ENCODE measurements at regions not wholly inside any gene's neighbourhood (a gene's known extent, or its start where the extent isn't known, plus 50 kb on each side); places are given as distances from the start of the nearest gene placed in this dataset.
"Not testable (repeated sequence)": the region's sequence is repeated elsewhere in the genome, so short reads cannot be mapped to it uniquely, and the experiment has no call there.

DNA sequence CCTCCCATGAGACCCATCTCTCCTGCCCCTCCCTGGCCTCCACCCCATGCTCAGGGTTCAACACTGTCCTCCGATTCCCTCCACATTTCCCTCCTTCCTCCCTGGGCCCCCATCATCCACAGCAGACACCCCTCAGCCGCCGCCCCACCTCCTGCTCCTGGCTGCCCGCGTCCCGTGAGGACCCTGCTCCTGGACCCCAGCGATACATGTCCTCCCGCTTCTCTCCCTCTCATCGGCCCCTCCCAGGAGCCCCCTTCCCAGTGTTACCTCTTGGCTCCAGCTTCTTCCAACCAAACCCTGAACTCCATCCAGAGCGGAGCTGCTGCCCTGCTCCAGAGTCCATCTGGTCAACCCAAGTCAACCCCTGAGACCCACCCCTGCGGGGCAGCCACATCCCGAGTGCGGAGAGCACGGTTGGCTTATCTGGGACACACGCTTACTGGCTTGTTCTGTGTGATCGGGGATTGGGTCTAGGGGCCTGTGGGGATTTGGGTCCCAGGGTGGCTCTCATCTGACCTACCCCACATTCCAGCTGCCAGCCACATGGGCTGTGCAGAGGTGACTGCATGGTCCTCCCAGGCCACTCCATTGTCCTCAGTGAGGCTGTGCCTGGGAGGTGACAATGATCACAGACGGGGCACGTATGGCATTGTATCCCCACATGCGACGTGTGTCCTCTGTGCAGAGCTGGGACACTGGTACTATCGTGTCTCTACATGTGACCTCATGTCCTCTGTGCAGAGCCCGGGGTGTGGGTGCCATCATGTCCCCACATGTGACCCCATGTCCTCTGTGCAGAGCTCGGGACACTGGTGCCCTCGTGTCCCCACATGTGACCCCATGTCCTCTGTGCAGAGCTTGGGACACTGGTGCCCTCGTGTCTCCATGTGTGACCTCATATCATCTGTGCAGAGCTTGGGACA lies 333.6 kb downstream of the ADGRD1 start:
- DNase-seq = no peak

DNA sequence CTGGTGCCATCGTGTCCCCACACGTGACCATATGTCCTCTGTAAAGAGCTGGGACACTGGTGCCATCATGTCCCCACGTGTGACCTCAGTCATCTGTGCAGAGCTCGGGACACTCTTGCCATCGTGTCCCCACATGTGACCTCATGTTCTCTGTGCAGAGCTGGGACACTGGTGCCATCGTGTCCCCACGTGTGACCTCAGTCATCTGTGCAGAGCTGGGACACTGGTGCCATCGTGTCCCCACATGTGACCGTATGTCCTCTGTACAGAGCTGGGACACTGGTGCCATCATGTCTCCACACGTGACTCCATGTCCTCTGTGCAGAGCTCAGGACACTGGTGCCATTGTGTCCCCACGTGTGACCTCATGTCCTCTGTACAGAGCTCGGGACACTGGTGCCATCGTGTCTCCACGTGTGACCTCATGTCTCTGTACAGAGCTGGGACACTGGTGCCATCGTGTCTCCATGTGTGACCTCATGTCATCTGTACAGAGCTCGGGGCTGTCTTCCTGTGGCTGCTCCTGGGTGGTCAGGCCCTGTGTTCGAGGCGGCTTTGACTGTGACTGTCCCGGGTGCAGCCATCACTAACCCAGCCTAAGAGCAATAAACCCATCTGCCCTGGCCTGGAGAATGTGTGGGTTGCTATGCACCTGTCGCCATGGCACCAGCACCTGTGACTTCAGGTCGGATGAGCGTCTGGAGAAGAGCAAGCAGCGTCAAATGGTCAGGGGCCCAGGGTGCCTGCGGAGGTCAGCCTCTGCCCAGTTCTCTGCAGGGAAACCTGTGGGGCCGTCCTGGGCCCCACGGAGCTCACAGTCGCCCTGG lies 334.4 kb downstream of the ADGRD1 start:
- DNase-seq = no peak

DNA sequence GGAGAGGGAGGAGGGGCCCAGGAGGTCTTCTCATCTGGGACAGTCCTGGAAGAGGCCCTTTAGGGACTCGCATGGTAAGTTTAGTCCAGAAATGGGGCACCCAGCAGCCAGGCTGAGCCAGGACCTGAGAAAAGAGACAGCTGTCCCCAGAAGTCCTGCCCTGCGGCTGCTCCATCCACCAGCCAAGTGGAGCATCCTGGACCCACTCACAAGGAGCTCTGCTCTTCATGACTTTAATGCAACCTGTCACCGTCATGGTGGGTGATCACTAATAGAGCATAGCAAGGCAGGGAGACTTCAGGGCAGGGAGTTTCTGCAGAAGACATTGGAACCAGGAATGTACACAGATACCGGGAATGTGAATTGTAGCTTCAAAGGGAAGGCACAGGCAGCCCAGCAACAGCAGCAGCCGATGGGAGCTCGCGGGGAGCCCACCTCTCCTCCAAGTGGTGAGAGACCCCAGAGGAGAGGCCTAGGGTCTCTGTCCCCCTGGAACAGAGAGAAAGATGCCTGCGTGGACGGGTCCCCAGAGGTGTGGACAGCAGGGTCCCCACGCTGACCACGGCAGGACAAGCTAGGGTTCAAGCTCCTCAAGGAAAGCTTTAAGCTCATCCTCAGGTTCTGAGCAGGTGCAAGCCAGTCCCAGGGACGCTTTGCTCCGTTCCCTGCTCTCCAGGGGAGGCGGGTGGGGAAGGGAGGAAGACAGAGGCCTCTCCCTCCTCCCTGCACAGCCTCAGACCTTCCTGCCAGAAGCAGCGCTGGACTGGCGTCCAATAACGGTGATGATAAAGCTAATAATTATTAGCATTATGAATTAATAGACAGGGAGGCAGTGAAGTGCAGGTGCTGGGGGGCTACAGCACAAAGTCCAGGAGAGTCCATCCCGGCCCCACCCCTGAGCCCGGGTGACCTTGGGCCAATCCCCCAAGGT lies 335.3 kb downstream of the ADGRD1 start:
- DNase-seq = not testable (repeated sequence)

DNA sequence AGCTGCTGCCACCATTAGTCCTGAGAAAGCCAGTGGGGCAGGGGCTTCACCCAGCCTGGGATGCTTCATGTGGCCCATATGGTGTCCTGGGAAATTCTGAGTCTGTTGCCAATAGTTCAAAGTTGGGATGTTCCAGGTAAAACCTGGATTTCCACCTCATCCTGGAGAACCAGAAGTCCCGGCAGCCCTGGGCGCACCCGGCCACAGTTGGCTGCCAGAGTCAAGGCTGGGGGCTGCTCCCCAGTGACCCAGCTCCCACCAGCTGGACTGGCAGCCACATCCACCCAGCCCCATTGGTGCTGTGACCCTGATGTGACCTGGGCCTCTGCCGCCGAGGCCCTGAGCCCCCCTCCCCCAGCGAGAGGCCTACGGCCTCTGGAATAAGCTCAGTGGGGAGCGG lies 336.1 kb downstream of the ADGRD1 start:
- DNase-seq = not testable (repeated sequence)

DNA sequence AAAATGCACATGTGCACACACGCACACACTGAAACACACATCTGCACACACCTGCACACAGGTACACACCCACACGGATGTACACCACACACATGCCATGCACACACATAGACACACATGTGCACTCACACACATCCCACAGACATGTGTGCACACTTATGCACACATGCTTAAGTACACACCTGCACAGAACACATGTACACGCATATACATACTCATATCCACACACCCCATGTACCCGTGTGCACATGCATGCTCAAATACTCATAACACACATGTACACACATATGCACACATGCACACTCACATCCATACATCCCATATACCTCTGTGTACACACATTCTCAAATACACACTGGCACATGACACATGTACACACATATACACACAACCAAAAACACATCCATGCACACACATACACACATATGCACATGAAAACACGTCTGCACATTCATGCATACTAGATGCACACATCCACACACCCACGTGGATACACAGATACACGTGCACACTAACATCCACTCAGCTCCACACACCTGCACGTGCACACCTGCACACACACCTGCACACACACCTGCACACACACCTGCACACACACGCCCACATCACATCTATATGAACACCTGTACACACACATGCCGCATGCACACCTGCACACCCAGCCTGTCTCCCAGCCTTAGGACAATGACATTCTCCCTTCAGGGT lies 336.7 kb downstream of the ADGRD1 start:
- no peak for DNase-seq

DNA sequence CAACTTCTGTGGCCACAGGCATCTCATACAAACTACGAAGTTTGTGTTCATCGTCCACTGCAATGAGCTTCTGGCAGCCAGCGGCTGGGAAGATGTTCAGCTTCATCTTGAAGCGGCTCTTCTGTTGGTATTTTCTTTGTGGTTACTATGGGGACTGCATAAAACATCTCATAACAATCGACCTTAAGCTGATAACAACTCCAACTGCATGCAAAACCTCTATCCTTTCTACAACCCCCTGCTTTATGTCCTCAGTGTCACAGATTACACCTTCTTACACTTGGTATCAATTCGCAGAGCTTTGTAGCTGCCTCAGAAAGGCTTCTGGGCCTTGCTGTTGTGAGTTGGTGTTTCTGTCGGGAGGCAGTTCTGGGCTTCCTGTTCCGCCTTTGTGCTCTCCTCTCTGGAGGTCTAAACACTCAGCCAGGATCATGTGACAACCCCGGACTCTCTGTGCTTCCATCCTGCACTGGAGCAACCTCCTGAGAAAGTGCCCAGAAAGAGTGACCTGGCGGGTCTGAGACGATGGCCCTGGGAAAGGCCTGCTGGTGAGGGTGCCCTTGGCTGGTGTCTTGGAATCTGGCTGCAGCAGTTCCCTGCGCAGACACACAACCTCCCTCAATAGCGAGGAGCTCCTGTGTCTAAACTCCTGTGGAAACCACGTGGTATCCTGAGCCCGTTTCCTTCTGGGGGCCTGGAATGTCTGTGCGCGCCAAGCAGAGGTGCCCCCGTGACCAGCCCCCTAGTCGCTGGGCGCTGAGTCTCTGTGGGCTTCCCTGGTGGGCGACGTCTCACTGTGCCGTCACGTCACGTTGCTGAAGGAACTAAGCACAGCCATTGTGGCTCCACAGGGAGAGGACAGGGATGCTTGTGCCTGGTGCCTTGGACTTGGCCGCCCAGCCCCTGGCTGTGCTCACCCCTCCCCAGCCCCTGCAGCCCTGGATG lies 339.6 kb downstream of the ADGRD1 start:
- peak in 9 of 56 donors; percentile 14 to 54 (median 24) for DNase-seq

DNA sequence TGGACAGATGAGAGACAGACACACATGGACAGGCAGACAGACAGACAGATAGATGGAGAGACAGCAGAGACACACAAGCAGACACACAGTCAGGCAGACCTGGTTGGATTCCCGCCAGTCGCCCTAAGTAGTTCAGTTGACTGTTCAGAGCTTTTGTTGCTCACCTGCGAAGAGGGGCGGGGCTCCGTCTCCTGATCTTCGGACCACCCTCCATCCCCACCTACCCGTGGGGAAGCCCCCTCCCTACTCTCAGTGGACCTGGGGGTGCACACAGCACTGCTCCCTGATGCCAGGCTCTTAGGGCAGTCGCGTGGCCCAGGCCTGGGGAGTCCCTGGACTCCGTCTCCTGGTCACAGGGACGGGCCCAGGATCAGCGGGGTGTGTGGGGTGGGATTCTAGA lies 341.0 kb downstream of the ADGRD1 start:
- DNase-seq = not testable (repeated sequence)

DNA sequence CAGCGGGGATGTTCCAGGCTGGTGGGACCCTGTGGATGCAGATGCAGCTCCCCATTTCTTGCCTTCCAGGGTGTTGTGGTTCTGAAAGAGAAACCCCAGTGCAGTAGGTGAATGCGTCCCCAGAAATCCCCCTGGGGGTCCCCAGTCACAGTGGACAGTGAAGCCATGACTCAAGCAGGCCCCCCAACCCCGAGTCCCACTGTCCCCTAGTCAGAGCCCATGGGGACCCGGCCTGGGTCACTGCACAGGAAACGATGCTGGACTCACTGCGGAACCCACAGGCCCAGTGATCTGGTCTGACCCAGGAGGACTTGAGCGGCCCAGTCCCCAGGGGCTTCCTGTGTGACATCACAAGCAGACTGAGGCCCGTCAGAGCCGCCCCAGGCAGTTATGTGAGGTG lies 341.4 kb downstream of the ADGRD1 start:
- DNase-seq = not testable (repeated sequence)

DNA sequence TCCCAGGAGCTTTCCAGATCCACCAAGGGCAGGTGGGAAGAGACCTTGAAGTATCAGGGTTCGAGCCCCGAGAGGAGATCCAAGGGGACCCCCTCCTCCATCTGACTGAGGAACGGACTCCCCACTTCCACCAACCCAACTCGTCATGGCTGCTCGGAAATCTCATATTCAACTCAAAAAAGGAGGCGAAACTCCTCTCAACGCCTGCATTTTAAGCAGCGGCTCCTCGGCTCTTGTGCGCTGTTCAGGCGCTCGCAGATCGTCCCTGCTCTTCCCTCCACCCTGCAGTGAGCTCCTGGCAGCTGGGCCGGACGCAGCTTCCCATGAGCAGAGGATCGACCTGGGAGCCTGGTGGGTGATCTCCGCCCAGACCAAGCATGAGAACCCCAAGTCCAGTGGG lies 341.9 kb downstream of the ADGRD1 start:
- not testable (repeated sequence) for DNase-seq

DNA sequence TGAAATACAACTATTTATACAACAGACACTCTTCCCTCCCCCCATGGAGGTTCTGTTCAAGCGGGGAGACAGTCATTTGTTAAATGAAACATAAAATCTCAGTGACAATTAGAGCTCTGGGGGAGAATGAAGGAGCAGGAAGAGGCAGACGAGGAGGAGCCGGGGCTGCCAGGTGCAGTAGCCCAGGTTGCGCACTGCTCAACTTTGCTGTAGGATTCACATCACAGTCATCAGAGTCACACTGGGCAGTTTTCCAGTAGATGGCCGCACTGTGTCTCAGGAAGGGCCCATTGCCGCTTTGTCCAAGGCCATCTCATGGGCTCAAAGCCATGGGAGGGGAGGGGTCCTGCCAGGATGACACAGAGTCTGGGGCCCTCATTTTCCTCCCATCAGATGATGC lies 342.4 kb downstream of the ADGRD1 start:
- DNase-seq = not testable (repeated sequence)

DNA sequence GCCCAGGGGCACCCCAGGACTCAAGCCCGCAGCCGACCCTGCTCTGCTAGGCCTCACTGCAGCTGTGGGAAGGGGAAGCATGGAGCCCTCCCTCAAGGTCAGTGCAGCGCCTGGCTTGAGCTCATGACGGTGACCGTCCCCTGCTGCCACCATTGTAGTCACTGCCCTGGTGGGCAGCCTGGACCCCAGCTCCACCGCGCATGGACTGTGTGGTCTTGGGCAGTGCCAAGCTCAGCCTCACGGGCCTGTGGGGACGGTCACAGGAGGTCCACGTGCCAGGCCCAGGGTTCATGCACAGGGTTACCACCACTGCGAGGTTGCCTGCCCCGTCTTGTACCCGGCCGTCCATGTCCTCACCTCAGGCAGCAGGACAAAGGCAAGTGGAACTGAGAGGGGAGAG lies 342.9 kb downstream of the ADGRD1 start:
- DNase-seq = not testable (repeated sequence)

DNA sequence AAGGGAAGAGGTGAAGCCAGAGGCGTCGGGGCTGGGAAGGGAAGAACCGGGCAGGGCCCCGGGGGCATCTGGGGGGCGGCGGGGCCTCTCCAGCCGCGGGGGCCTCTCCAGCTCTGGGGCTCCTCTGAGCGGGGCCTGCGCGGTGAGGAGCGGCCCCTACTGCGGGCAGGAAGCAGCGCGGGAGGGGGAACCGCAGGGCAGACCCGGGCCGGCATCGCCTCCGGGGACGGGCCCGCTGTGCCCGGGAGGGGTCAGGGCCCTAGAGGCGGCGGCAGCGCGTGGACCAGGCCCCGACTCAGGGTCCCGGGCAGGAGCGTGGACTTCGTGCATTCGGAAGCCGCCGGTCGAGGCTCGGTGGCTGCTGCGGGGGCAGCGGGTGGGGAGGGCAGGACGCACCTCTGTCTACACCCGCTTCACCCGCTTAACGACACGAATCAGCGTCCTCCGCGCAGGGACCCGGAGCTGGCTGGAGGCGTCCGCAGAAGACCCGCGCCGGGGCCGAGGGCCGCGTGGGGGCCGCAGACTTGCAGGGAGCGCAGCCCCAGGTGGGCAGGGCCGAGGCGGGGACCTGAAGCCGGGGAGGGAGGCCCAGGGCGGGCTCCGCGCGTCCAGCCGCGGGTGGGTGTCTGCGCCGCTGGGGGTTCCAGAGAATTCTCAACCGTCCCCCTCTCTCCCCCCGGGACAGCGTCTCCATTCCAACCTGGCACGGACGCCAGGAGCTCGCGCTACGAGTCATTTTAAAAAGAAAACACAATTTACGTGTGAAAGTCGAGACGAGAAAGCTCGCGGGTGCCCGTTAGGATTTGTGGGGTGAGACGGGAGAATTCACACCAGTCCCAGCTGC lies 345.0 kb downstream of the ADGRD1 start:
- not testable (repeated sequence) for DNase-seq

DNA sequence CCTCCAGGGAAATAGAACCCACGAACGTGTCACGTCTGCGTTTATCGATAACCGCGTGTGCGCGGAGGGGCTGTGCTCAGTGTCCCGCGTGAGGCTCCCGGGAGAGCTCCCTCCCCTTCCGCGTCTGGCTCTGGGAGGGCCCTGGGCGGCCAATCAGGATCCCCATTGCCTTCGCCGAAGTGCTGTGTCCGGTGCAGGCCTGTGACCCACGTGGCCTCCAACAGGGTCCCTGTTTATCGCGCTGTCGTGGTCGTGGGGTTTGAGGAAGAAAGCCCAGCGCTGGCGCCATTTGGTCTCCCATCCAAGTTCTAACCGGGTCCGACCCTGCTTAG lies 345.6 kb downstream of the ADGRD1 start:
- DNase-seq = not testable (repeated sequence)

DNA sequence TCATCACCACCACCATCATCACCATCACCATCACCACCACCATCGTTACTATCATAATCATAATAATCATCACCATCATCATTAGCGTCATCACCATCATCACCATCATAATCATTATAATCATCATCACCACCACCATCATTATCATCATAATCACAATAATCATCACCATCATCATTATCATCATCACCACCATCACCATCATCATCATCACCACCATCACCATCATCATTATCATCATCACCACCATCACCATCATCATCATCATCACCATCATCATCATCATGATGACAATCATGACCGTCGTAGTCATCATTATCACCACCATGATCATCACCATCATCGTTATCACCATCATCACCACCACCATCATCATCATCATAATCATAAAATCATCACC lies 349.9 kb downstream of the ADGRD1 start:
- not testable (repeated sequence) for DNase-seq

DNA sequence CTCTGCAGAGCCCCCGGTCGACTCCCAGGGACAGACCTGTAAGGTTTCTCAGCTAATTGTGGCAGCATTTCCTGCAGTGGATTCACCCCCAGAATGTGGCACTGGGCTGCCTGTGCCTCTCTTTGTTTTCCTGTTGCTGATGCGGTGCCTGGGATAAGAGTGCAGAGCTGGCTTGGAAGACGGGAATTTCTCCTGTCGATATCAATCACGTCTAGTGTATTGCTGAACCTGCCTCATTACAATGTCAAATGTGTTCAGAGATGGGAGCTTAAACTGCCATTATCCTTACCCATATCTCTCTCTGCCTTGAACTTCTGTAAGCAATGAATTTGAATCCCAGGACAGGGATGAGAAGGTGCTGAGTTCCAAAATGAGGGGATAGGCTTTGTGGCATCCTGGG lies 350.9 kb downstream of the ADGRD1 start:
- DNase-seq = not testable (repeated sequence)

DNA sequence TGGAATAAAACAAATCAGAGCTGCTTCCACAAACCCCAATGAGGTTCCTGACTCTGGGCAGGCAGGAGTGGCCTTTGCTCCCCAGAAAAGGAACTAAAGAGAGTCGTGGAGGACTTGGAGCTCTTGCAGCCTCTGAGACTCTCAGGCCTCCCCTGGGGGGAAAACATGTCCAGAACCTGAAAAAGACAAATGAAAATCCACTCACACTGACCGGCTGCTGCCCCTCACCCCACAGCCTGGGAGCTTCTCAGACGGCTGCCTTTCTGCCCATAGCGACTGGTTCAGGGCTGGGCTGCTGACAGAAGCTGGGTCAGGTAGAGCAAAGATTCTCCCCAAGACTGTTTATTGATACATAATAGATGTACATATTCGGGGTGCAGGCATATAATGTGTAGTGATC lies 356.0 kb downstream of the ADGRD1 start:
- no peak for DNase-seq

DNA sequence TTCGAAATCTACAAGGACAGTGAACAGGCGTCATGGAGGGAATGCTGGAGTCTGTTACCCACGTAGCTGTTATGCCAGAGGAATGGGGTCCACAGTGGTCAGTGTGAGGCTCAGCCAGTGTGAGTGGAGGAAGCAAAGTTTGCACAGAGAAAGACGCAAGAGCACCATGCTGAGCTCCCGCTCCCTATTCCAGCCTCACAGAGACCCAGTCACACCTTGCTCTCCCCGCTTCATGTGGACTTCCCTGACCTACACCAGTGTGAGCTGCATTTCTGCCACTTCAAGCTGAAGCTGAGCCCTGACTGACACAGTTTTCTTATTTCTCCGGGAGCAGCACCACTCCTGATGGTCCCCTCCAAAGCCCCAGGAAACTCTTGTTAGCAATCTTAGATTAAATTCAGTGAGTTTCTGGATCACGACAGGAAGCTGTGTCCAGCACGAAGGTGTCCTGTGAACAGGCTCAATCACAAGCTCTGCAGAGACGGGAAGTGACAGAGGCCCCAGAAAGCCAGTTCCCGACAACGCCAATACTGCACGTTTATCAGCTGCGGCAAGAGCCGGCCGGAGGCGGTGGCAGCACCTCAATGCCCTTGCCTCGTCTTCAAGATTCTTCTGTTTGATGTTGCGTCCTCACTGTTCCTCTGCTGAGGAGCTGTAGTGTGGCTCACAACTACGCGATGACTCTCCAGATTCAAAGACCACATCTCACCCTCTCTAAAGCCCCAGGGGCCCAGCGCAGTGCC lies 356.7 kb downstream of the ADGRD1 start:
- DNase-seq = not testable (repeated sequence)

DNA sequence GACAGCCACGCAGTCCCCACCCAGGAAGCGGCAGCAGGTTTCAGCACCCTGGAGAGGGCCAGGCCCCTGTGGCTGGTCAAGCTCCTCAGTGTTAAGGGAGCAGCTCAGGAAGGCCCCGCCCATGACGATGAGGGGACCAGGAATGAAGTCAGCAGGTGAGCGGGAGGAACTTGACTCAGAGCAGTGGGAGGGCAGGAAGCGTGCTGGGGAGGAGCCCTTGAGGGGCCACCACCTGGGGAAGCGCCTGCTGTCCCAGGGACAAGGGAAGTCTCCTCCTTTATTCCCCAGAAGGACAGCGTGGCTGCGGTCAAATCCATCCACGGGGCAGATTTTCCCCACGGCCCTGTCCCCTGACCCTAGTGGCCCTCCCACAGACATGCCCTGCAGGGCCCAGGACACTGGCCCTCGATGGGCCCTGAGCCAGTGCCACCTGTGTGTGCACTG lies 357.6 kb downstream of the ADGRD1 start:
- not testable (repeated sequence) for DNase-seq
